Gastroesophageal sphincter (tissue), 4 donors: ENCODE measurements at regions not wholly inside any gene's neighbourhood (a gene's known extent, or its start where the extent isn't known, plus 50 kb on each side); places are given as distances from the start of the nearest gene placed in this dataset.

Experiments
- ATAC-seq: fragments of 150-250 bp; one replicate; pipeline ENCODE4 v1.9.1; 2016; ENCODE audit warnings: mild to moderate bottlenecking, moderate library complexity
- H3K27ac ChIP-seq, 4 donors: fragments of 200-600 bp; sonication (generic) in 3 of 4; 1 replicate in 3 of 4; 2 replicates in 1 of 4; pipeline ENCODE4 v1.5.1; 2016 to 2019
- H3K27me3 ChIP-seq: fragments of 200-600 bp; sonication (generic); one replicate; pipeline ENCODE4 v1.5.1; 2019
- H3K36me3 ChIP-seq, 2 donors: fragments of 200-600 bp; sonication (generic); one replicate each; pipeline ENCODE4 v1.5.1; 2019; ENCODE audit warnings: control low read depth in 1 of 2
- H3K4me1 ChIP-seq, 3 donors: fragments of 200-600 bp; sonication (generic); 1 replicate in 2 of 3; 2 replicates in 1 of 3; pipeline ENCODE4 v1.5.1; 2016 to 2019; ENCODE audit warnings: control low read depth in 2 of 3
- H3K4me3 ChIP-seq, 2 donors: fragments of 200-600 bp; sonication (generic); one replicate each; pipeline ENCODE4 v1.5.1; 2019; ENCODE audit warnings: mild to moderate bottlenecking in 1 of 2, moderate library complexity in 1 of 2
- H3K9me3 ChIP-seq, 3 donors: fragments of 200-600 bp; sonication (generic); one replicate each; pipeline ENCODE4 v1.5.1; 2017 to 2019; ENCODE audit warnings: control low read depth in 2 of 3
- EP300 ChIP-seq: sonication (generic); formaldehyde crosslinking; IDR thresholded peaks from one replicate; pipeline ENCODE4 v1.6.1; 2017; ENCODE audit warnings: antibody characterized with exemption, mild to moderate bottlenecking
- POLR2A ChIP-seq, 2 donors: fragments of 450-650 bp; IDR thresholded peaks; one replicate each; pipeline ENCODE4 v1.6.1; 2017; ENCODE audit warnings: antibody characterized with exemption in 2 of 2, mild to moderate bottlenecking in 2 of 2, moderate library complexity in 1 of 2
- POLR2AphosphoS5 ChIP-seq: sonication (generic); formaldehyde crosslinking; IDR thresholded peaks from one replicate; pipeline ENCODE4 v1.6.1; 2017; ENCODE audit warnings: antibody characterized with exemption
- WGBS, 2 donors: methylation state at CpG; one replicate each; pipeline ENCODE4 v1.1.5; 2018; ENCODE audit warnings: low coverage in 1 of 2; 5-methylcytosine and 5-hydroxymethylcytosine counted together
- TF ChIP-seq, protein P1 (sequence below), 4 experiments: fragments of 200-600 bp in 2 of 4; fragments of 450-650 bp in 2 of 4; sonication (generic) in 1 of 4; IDR thresholded peaks; one replicate each; pipeline ENCODE4 v1.5.1; 2017 to 2019; ENCODE audit warnings: antibody characterized with exemption in 4 of 4, mild to moderate bottlenecking in 2 of 4, moderate library complexity in 2 of 4

DNA sequence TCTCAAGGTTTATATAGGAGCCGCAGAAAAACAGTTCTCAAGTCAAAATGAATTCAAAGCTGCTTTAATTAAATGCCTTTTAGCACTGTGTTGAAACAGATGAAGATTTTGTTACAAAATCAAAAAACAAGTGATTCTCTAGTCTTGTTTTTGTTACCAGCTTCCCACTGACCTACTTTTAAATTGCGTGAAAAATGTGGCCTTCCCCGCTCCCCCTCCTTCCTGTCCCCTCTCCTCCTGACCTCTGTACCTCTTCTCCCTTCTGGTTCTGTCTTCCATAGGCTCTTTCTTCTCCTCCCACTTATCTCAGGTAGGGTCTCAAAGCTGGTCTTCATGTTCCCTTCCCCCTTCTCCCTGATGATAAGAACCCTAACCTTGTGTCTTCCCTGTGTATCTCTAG lies 90.0 kb upstream of the MDM1 start:
- H3K4me3 ChIP-seq, result no peak overlapping the region
- TF ChIP-seq POLR2A (IDR thresholded peaks at IDR 0.05) (no peak), POLR2AphosphoS5 (no peak), EP300 (no peak)
- TF ChIP-seq, protein P1, sequence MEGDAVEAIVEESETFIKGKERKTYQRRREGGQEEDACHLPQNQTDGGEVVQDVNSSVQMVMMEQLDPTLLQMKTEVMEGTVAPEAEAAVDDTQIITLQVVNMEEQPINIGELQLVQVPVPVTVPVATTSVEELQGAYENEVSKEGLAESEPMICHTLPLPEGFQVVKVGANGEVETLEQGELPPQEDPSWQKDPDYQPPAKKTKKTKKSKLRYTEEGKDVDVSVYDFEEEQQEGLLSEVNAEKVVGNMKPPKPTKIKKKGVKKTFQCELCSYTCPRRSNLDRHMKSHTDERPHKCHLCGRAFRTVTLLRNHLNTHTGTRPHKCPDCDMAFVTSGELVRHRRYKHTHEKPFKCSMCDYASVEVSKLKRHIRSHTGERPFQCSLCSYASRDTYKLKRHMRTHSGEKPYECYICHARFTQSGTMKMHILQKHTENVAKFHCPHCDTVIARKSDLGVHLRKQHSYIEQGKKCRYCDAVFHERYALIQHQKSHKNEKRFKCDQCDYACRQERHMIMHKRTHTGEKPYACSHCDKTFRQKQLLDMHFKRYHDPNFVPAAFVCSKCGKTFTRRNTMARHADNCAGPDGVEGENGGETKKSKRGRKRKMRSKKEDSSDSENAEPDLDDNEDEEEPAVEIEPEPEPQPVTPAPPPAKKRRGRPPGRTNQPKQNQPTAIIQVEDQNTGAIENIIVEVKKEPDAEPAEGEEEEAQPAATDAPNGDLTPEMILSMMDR (IDR thresholded peaks at IDR 0.05), result no peak
- H3K4me1 ChIP-seq, result peaks cover 0 to 19% (median 8%) of the 10 kb centered on the region in 3 donors
- H3K27ac ChIP-seq, result no peak overlapping the region
- no peaks in the 10 kb centered on the region for H3K9me3 ChIP-seq
- no peaks in the 10 kb centered on the region for H3K27me3 ChIP-seq
- 87 to 92% methylated on average over 3 of the region's 3 CpGs for WGBS, 2 donors
- no peak for ATAC-seq
- no peaks in the 10 kb centered on the region for H3K36me3 ChIP-seq

DNA sequence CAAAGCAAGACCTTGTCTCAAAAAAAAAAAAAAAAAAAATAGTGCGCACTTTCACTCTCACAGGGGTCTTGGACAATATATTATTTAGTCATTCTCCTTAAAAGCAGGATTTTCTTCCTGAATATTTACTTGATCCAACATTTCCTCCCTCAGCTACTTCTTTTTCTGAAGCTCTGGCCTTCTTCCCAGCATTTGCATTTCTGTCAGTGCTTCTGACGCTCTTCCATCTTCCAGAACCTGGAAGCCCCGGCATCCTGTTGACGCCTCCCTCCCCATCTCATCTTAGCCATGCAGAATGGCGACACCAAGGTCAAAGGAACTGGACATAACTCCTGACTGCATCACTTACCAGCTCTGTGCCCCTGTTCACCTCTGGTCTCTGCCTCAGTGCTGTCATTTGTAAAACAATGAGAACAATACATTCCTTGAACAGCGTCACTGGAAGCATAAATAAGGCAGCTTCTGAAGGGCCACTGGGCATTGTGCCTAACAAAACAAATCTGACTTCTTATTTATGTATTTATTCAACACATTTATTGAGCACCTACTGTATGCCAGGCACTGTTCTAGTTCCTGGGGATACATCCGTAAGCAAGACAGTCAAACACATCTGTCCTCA lies 90.9 kb upstream of the MDM1 start:
- peaks cover 0 to 19% (median 8%) of the 10 kb centered on the region in 3 donors for H3K4me1 ChIP-seq
- H3K27me3 ChIP-seq, result no peaks in the 10 kb centered on the region
- no peak for ATAC-seq
- H3K9me3 ChIP-seq, result no peaks in the 10 kb centered on the region
- no peak overlapping the region for H3K4me3 ChIP-seq
- H3K27ac ChIP-seq, result no peak overlapping the region
- H3K36me3 ChIP-seq, result no peaks in the 10 kb centered on the region
- TF ChIP-seq POLR2AphosphoS5 (no peak), EP300 (no peak), POLR2A (IDR thresholded peaks at IDR 0.05) (no peak)
- TF ChIP-seq, protein P1 (IDR thresholded peaks at IDR 0.05), result no peak
- WGBS, 2 donors, result 78 to 88% methylated on average over 3 to 7 of the region's 7 CpGs

DNA sequence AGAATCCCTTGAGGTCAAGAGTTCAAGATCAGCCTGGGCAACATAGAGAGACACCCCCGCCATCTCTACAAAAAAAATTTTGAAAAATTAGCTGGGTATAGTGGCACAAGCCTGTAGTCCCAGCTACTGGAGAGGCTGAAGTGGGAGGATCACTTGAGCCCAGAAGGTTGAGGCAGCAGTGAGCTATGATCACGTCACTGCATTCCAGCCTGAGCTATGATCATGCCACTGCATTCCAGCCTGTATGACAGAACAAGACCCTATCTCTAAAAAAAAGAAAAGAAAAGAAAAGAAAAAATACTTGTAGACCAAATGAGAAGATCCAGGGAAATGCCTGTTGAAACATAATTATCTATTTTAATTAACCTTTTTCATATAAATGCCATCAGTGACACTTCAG lies 93.8 kb upstream of the MDM1 start:
- no peak overlapping the region for H3K4me3 ChIP-seq
- no peaks in the 10 kb centered on the region for H3K27me3 ChIP-seq
- H3K36me3 ChIP-seq, result no peaks in the 10 kb centered on the region
- no peaks in the 10 kb centered on the region for H3K9me3 ChIP-seq
- TF ChIP-seq POLR2AphosphoS5, result no peak
- TF ChIP-seq, protein P1 (IDR thresholded peaks at IDR 0.05), result no peak
- TF ChIP-seq POLR2A (IDR thresholded peaks at IDR 0.05), result no peak
- TF ChIP-seq EP300, result no peak
- no peak for ATAC-seq
- 50 to 86% methylated on average over 1 of the region's 2 CpGs for WGBS, 2 donors
- H3K4me1 ChIP-seq, result peaks cover 0 to 5% (median 0%) of the 10 kb centered on the region in 3 donors
- no peak overlapping the region for H3K27ac ChIP-seq

DNA sequence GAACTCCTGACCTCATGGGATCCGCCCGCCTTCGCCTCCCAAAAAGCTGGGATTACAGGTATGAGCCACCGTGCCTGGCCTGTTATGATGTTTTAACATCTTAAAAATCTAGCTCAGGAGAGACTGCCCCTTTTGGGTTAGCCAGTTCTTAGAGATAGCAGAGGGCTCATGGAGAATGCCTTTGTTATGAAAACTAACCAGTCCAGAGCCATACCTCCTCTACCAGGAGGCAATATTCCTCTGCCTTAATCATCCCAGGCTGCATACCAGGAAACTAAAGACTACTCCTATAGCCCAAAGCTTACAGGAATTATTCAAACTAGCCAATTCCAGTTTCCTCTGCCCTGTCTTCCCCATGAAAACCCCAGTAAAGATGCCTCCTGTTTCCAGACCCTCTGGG lies 96.0 kb upstream of the MDM1 start:
- ATAC-seq, result no peak
- H3K27me3 ChIP-seq, result no peaks in the 10 kb centered on the region
- no peaks in the 10 kb centered on the region for H3K4me1 ChIP-seq
- H3K27ac ChIP-seq, result no peak overlapping the region
- H3K9me3 ChIP-seq, result no peaks in the 10 kb centered on the region
- TF ChIP-seq, protein P1 (IDR thresholded peaks at IDR 0.05), result no peak
- TF ChIP-seq POLR2A (IDR thresholded peaks at IDR 0.05) (no peak), EP300 (no peak), POLR2AphosphoS5 (no peak)
- H3K4me3 ChIP-seq, result no peak overlapping the region
- no peaks in the 10 kb centered on the region for H3K36me3 ChIP-seq
- 96 to 97% methylated on average over 4 of the region's 4 CpGs for WGBS, 2 donors

DNA sequence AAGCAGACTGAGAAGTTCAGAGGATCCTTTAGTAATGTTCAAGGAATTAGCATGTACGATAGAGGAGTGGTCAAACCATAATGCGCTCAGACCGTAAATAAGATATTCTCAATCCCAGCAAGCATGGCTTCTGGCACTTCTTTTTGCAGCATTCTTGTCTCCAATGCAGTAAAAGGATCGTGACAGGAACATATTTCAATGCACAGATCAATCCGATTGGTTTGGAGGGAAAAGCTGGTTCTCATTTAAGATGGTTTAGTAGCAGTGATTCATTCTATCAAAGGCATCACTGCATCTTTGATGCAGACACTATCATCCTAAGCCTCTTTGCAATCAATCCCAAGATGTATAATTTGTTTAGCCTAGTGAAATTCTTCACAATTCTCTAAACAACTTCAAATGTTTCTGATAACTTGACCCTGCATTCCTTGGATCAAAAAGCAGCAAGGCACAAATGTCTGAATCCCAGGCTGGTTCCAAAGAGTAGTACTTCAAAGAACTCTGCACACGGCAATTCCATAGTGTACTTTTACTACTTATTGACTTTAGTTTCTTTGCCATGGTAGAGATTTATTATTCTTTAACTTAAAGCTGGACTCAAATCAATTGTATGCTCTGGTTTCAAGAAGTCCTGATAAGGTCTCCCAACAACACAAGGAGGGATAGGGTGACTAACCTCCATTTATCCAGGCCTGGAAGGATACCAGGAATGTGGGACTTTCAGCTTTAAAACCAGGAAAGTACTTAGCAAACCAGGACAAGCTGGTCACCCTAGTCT lies 96.8 kb upstream of the MDM1 start:
- H3K27me3 ChIP-seq, result no peaks in the 10 kb centered on the region
- H3K27ac ChIP-seq, result no peak overlapping the region
- no peaks in the 10 kb centered on the region for H3K9me3 ChIP-seq
- H3K36me3 ChIP-seq, result no peaks in the 10 kb centered on the region
- TF ChIP-seq POLR2AphosphoS5, result no peak
- TF ChIP-seq, protein P1 (IDR thresholded peaks at IDR 0.05), result no peak
- no peak for TF ChIP-seq EP300
- no peak for TF ChIP-seq POLR2A (IDR thresholded peaks at IDR 0.05)
- no peak for ATAC-seq
- 90 to 92% methylated on average over 5 to 6 of the region's 6 CpGs for WGBS, 2 donors
- H3K4me3 ChIP-seq, result no peak overlapping the region
- H3K4me1 ChIP-seq, result no peaks in the 10 kb centered on the region
